ENCODE measurements at regions not wholly inside any gene's neighbourhood (a gene's known extent, or its start where the extent isn't known, plus 50 kb on each side); places are given as distances from the start of the nearest gene placed in this dataset.

- BruUV-seq (replicated peaks): no TSS peak
- H3K27ac ChIP-seq (ENCODE audit: insufficient read depth, low read depth, low read length): no peak overlapping the region
- H3K9me1 ChIP-seq (replicated peaks; ENCODE audit: control insufficient read depth, extremely low read depth, insufficient read depth, low read length): no peaks in the 10 kb centered on the region
- FAIRE-seq (no peak), DNase-seq (ENCODE audit: low read depth, low spot score) (no peak)
- intact Hi-C loops (cut with micrococcal nuclease): no loop called here
- CTCF ChIA-PET: no interaction called here
- no peaks in the 10 kb centered on the region for H3K36me3 ChIP-seq (ENCODE audit: control insufficient read depth in 2 of 2, extremely low read depth in 1 of 2, insufficient read depth in 2 of 2, low read length in 2 of 2)
- POLR2A ChIA-PET: no interaction called here
- H3K79me2 ChIP-seq (ENCODE audit: control insufficient read depth, insufficient read depth, low read length): no peaks in the 10 kb centered on the region
- H3K4me2 ChIP-seq (ENCODE audit: insufficient read depth, low read length): no peak overlapping the region
- H2AFZ ChIP-seq (ENCODE audit: low read depth, low read length): no peak overlapping the region
- dilution Hi-C loops (cut with MboI; ENCODE audit: extremely low pct_ligation_motif_present, low sequenced_read_pairs): no loop called here
- no peaks in the 10 kb centered on the region for H3K9me3 ChIP-seq (replicated peaks; ENCODE audit: control insufficient read depth, insufficient read depth, low read length)
- H3K9ac ChIP-seq (replicated peaks; ENCODE audit: extremely low read depth, insufficient read depth, low read length): no peak overlapping the region
- TF ChIP-seq JUN (IDR thresholded peaks at IDR 0.05; ENCODE audit: borderline replicate concordance, insufficient read depth, insufficient read length, low read depth) (no peak), MYC (IDR thresholded peaks at IDR 0.05; ENCODE audit: low read depth, low read length) (no peak), EZH2 (IDR thresholded peaks at IDR 0.05; ENCODE audit: borderline replicate concordance, low read depth, low read length, severe bottlenecking) (no peak), POLR2A (IDR thresholded peaks at IDR 0.05; ENCODE audit: low read depth, low read length) (no peak), POLR2AphosphoS5 (IDR thresholded peaks at IDR 0.05; ENCODE audit: insufficient read depth, low read depth, low read length) (no peak), MAX (IDR thresholded peaks at IDR 0.05; ENCODE audit: insufficient read depth, insufficient read length) (no peak), GATA2 (IDR thresholded peaks at IDR 0.05; ENCODE audit: insufficient read depth, insufficient read length, low read depth, low read length) (no peak), CTCF (IDR thresholded peaks at IDR 0.05; ENCODE audit: extremely low read depth in 1 of 2, insufficient read depth in 1 of 2, low read depth in 1 of 2, low read length in 2 of 2) (no peak)
- H4K20me1 ChIP-seq (replicated peaks; ENCODE audit: control insufficient read depth, extremely low read depth, insufficient read depth, low read length): no peaks in the 10 kb centered on the region
- no peak overlapping the region for H3K4me3 ChIP-seq (replicated peaks in 1 of 3; ENCODE audit: insufficient read depth in 1 of 3, low read depth in 1 of 3, low read length in 3 of 3)
- no peaks in the 10 kb centered on the region for H3K4me1 ChIP-seq (ENCODE audit: control insufficient read depth, extremely low read depth, insufficient read depth, low read length)
- H3K27me3 ChIP-seq (ENCODE audit: control insufficient read depth in 2 of 2, insufficient read depth in 2 of 2, low read length in 2 of 2): no peaks in the 10 kb centered on the region
Measured at GRCh38 chr5:110161162-110161561, 471.4 kb downstream of the MAN2A1 start.

Measured in endothelial cell of umbilical vein (primary cell).